ENCODE measurements at regions not wholly inside any gene's neighbourhood (a gene's known extent, or its start where the extent isn't known, plus 50 kb on each side); places are given as distances from the start of the nearest gene placed in this dataset.

GRCh38 chr21:39097981-39098380 is 85.3 kb downstream of the PSMG1 start:
- H3K4me1 Mint-ChIP-seq (ENCODE audit: low read depth) = peaks cover 8% of the 10 kb centered on the region
- H3K27me3 Mint-ChIP-seq (ENCODE audit: low read depth) = no peaks in the 10 kb centered on the region
- H3K9me3 Mint-ChIP-seq (ENCODE audit: low read depth) = peaks cover 4% of the 10 kb centered on the region
- H3K36me3 Mint-ChIP-seq (ENCODE audit: low read depth) = peaks cover 3% of the 10 kb centered on the region
- no peak overlapping the region for H3K4me3 Mint-ChIP-seq (ENCODE audit: unreplicated experiment)
- no peak overlapping the region for H3K27ac Mint-ChIP-seq (ENCODE audit: unreplicated experiment)
- no peak for TF ChIP-seq CTCF (IDR thresholded peaks at IDR 0.05)
- DNase-seq (ENCODE audit: low spot score) = no peak

DNA sequence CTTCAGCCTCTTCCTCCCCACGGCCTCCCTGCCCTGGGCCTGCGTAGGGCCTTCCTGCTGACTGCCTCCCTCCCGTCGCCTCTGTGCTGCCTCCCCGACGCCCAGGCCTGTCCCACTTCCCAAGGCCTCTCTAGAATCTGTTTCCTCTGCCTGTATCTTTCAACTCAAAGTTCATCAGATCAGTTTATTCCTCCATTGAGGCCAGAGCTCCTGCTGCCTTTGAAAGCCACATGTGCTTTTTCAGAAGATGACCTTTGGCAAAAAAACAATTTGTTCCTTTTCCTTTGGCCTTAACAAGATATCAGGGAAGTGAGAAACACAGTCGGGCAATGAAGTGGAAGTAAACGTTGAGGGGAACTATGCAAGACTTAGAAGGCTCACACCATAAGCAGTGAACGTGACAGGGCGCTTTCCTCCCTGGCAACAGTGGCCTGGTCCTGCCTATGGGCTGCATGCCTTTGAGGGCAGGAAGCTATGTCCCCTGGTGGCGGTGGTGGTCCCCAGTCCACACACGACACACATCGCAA is 85.9 kb downstream of the PSMG1 start:
- Mint-ChIP-seq H3K4me3 (ENCODE audit: unreplicated experiment) (no peak overlapping the region), H3K27ac (ENCODE audit: unreplicated experiment) (no peak overlapping the region), H3K4me1 (ENCODE audit: low read depth) (peaks cover 8% of the 10 kb centered on the region), H3K27me3 (ENCODE audit: low read depth) (no peaks in the 10 kb centered on the region), H3K36me3 (ENCODE audit: low read depth) (peaks cover 3% of the 10 kb centered on the region), H3K9me3 (ENCODE audit: low read depth) (peaks cover 4% of the 10 kb centered on the region)
- TF ChIP-seq CTCF (IDR thresholded peaks at IDR 0.05) = no peak
- no peak for DNase-seq (ENCODE audit: low spot score)

DNA sequence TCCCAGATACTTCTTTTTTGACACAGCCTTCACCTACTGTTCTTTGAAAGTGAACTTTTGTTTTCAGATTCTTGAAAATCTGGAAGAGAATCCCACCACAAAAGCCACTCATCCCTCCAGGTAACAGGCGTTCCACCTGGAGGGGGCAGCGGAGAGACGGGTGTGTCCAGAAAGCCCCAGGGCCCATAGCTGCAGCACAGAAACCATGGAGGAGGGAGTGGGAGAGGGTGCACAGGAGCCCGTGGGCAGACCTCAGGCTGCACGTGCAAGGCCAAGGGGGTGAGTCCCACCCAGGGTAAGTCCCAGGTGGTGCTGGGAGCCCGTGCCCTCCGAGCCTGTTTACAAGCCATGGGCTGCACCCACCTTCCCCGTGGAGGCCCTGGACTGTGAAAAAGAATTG is 86.5 kb downstream of the PSMG1 start:
- Mint-ChIP-seq H3K4me1 (ENCODE audit: low read depth) (peaks cover 8% of the 10 kb centered on the region), H3K36me3 (ENCODE audit: low read depth) (peaks cover 3% of the 10 kb centered on the region), H3K27me3 (ENCODE audit: low read depth) (no peaks in the 10 kb centered on the region), H3K9me3 (ENCODE audit: low read depth) (peaks cover 4% of the 10 kb centered on the region), H3K27ac (ENCODE audit: unreplicated experiment) (no peak overlapping the region), H3K4me3 (ENCODE audit: unreplicated experiment) (no peak overlapping the region)
- DNase-seq (ENCODE audit: low spot score) = no peak
- no peak for TF ChIP-seq CTCF (IDR thresholded peaks at IDR 0.05)

DNA sequence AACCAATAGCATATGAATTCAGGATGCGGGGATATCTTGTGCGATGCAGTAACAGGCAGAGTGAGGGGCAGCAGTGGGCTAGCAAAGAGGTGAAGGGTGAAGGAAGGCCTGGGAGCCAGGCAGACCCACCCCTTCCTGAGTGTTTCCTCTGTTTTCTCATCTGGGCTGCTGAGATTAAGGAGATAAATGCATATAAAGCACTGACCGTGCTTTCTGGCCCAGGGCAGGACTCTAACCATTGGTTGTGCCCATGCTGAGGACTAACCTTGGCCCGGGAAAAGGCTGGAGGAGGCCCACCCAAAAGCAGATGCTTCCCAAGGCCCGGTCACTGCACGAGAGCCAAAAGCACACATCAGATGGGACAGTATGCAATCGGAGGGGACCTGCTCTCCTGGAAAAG is 87.6 kb downstream of the PSMG1 start:
- H3K4me3 Mint-ChIP-seq (ENCODE audit: unreplicated experiment) = no peak overlapping the region
- H3K27ac Mint-ChIP-seq (ENCODE audit: unreplicated experiment) = no peak overlapping the region
- no peaks in the 10 kb centered on the region for H3K27me3 Mint-ChIP-seq (ENCODE audit: low read depth)
- peaks cover 1% of the 10 kb centered on the region for H3K36me3 Mint-ChIP-seq (ENCODE audit: low read depth)
- peaks cover 4% of the 10 kb centered on the region for H3K9me3 Mint-ChIP-seq (ENCODE audit: low read depth)
- DNase-seq (ENCODE audit: low spot score) = no peak
- no peak for TF ChIP-seq CTCF (IDR thresholded peaks at IDR 0.05)
- H3K4me1 Mint-ChIP-seq (ENCODE audit: low read depth) = peaks cover 8% of the 10 kb centered on the region

DNA sequence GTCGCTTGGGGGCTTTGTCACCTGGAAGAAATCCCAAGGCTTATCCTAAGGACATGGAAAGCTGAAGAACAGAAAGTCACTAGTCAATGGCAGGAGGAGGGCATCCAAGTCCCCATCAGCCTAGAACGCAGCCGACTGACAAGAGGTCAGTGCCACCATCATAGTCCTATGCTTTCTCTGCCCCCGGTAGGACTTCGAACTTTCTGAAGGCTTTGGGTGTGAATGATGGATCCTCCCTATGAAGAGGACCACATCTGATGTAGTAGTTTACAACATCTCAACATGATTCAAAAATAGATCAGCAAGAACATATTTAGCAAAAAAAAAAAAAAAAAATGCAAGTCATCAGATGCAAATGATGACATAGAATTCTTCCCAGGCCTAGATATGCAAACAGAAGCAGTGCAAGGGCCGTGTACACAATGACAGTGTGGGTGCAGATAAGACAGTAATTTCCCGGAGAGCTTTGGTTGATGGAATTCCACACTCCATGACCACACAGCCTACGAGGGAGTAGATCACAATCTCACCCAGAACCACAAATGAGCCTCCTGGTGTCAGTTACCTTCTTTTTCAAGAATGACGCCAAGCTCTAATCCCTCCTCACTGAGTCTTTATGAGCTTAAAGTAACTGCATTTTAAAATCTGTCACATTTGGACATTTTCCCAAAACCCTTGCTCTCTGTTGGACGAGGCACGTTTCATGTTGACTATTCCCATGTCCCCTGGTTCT is 88.2 kb downstream of the PSMG1 start:
- no peak for TF ChIP-seq CTCF (IDR thresholded peaks at IDR 0.05)
- no peak overlapping the region for H3K27ac Mint-ChIP-seq (ENCODE audit: unreplicated experiment)

More for the DNA sequence above, 88.2 kb downstream of the PSMG1 start:
- H3K9me3 Mint-ChIP-seq (ENCODE audit: low read depth) = peaks cover 4% of the 10 kb centered on the region
- peaks cover 8% of the 10 kb centered on the region for H3K4me1 Mint-ChIP-seq (ENCODE audit: low read depth)
- no peak for DNase-seq (ENCODE audit: low spot score)
- H3K36me3 Mint-ChIP-seq (ENCODE audit: low read depth) = peaks cover 1% of the 10 kb centered on the region
- H3K27me3 Mint-ChIP-seq (ENCODE audit: low read depth) = no peaks in the 10 kb centered on the region
- H3K4me3 Mint-ChIP-seq (ENCODE audit: unreplicated experiment) = no peak overlapping the region
